Cardiac muscle cell (in vitro differentiated cells and primary cell): ENCODE measurements at regions not wholly inside any gene's neighbourhood (a gene's known extent, or its start where the extent isn't known, plus 50 kb on each side); places are given as distances from the start of the nearest gene placed in this dataset.

Experiments
- DNase-seq, 2 donors: peaks; one replicate each; pipeline versions ENCODE4 v3.0.0 to v3.0.0-alpha.2; 2010 to 2017; ENCODE audit warnings: low read depth in 1 of 2, low spot score in 1 of 2
- H3K27ac ChIP-seq: fragments of 200-600 bp; sonication (generic); 2 replicates; pipeline ENCODE4 v1.5.1; 2016
- H3K27me3 ChIP-seq: fragments of 200-600 bp; sonication (generic); 2 replicates; pipeline ENCODE4 v1.6.0; 2016; ENCODE audit warnings: control low read depth
- H3K36me3 ChIP-seq: fragments of 200-600 bp; sonication (generic); 2 replicates; pipeline ENCODE4 v1.5.1; 2016; ENCODE audit warnings: control low read depth
- H3K4me1 ChIP-seq: fragments of 200-600 bp; sonication (generic); 2 replicates; pipeline ENCODE4 v1.8.1; 2017; ENCODE audit warnings: low read depth, mild to moderate bottlenecking, mixed run types
- H3K4me3 ChIP-seq: fragments of 200-600 bp; sonication (generic); 2 replicates; pipeline ENCODE4 v1.5.1; 2016; ENCODE audit warnings: mild to moderate bottlenecking
- H3K9me3 ChIP-seq: fragments of 200-600 bp; sonication (generic); 2 replicates; pipeline ENCODE4 v1.5.1; 2017; ENCODE audit warnings: low read depth, mild to moderate bottlenecking, control low read depth
- CTCF ChIP-seq: IDR thresholded peaks from 2 replicates; pipeline ENCODE4 v1.5.1; 2012; ENCODE audit warnings: low read depth, mild to moderate bottlenecking, low read length

GRCh38 chr11:91097083-91097482, 874.2 kb upstream of the CHORDC1 start:
- H3K4me3 ChIP-seq = no peak overlapping the region
- no peak overlapping the region for H3K27ac ChIP-seq
- no peaks in the 10 kb centered on the region for H3K9me3 ChIP-seq
- DNase-seq = no peak
- no peaks in the 10 kb centered on the region for H3K27me3 ChIP-seq
- no peak for TF ChIP-seq CTCF
- no peaks in the 10 kb centered on the region for H3K36me3 ChIP-seq
- H3K4me1 ChIP-seq = peaks cover 5% of the 10 kb centered on the region

GRCh38 chr11:91093141-91093540, 870.3 kb upstream of the CHORDC1 start:
- no peak overlapping the region for H3K4me3 ChIP-seq
- no peaks in the 10 kb centered on the region for H3K27me3 ChIP-seq
- H3K27ac ChIP-seq = no peak overlapping the region
- TF ChIP-seq CTCF = no peak
- no peak for DNase-seq
- no peaks in the 10 kb centered on the region for H3K9me3 ChIP-seq
- no peaks in the 10 kb centered on the region for H3K36me3 ChIP-seq
- H3K4me1 ChIP-seq = peaks cover 14% of the 10 kb centered on the region

GRCh38 chr11:91091563-91091962, 868.7 kb upstream of the CHORDC1 start:
- Histone ChIP-seq H3K36me3 (no peaks in the 10 kb centered on the region), H3K9me3 (no peaks in the 10 kb centered on the region), H3K4me1 (peaks cover 9% of the 10 kb centered on the region), H3K27me3 (no peaks in the 10 kb centered on the region), H3K4me3 (no peak overlapping the region), H3K27ac (no peak overlapping the region)
- no peak for DNase-seq
- no peak for TF ChIP-seq CTCF

GRCh38 chr11:91086028-91086427, 863.2 kb upstream of the CHORDC1 start:
- Histone ChIP-seq H3K36me3 (no peaks in the 10 kb centered on the region), H3K27me3 (no peaks in the 10 kb centered on the region), H3K4me3 (no peak overlapping the region), H3K4me1 (peaks cover 21% of the 10 kb centered on the region), H3K9me3 (no peaks in the 10 kb centered on the region), H3K27ac (no peak overlapping the region)
- DNase-seq = no peak
- TF ChIP-seq CTCF = no peak

GRCh38 chr11:91082255-91082654, 859.4 kb upstream of the CHORDC1 start:
- Histone ChIP-seq H3K36me3 (no peaks in the 10 kb centered on the region), H3K27ac (no peak overlapping the region), H3K4me1 (peaks cover 17% of the 10 kb centered on the region), H3K27me3 (no peaks in the 10 kb centered on the region), H3K4me3 (no peak overlapping the region), H3K9me3 (no peaks in the 10 kb centered on the region)
- no peak for DNase-seq
- no peak for TF ChIP-seq CTCF
